WTC11 (cell line): ENCODE measurements at regions not wholly inside any gene's neighbourhood (a gene's known extent, or its start where the extent isn't known, plus 50 kb on each side); places are given as distances from the start of the nearest gene placed in this dataset.
"Not testable (repeated sequence)": the region's sequence is repeated elsewhere in the genome, so short reads cannot be mapped to it uniquely, and the experiment has no call there.

Experiments used
- CREB1 ChIP-seq: sonication (generic); formaldehyde crosslinking; IDR thresholded peaks from 2 replicates; pipeline ENCODE4 v1.8.0; 2023; ENCODE audit warnings: mild to moderate bottlenecking, missing genetic modification reagents
- NFATC4 ChIP-seq: fragments of 250-450 bp; sonication (Bioruptor Pico); IDR thresholded peaks from 2 replicates; pipeline ENCODE4 v1.9.0; 2021; ENCODE audit warnings: mild to moderate bottlenecking
- TCF7 ChIP-seq: sonication (generic); formaldehyde crosslinking; IDR thresholded peaks from 2 replicates; pipeline ENCODE4 v1.8.0; 2022; ENCODE audit warnings: mild to moderate bottlenecking, low read depth, missing genetic modification reagents, moderate library complexity
- TF ChIP-seq, protein P1 (sequence below): sonication (generic); formaldehyde crosslinking; conservative IDR thresholded peaks from 2 replicates; pipeline ENCODE4 v1.8.1; 2022; ENCODE audit warnings: mild to moderate bottlenecking, missing genetic modification reagents
- TF ChIP-seq, protein P2 (sequence below): sonication (generic); formaldehyde crosslinking; IDR thresholded peaks from 2 replicates; pipeline ENCODE4 v1.8.1; 2023; ENCODE audit warnings: mild to moderate bottlenecking, missing genetic modification reagents, moderate library complexity
- TF ChIP-seq, protein P3 (sequence below): fragments of 200-600 bp; IDR thresholded peaks from 2 replicates; pipeline ENCODE4 v1.8.0; 2022; ENCODE audit warnings: antibody characterized with exemption

DNA sequence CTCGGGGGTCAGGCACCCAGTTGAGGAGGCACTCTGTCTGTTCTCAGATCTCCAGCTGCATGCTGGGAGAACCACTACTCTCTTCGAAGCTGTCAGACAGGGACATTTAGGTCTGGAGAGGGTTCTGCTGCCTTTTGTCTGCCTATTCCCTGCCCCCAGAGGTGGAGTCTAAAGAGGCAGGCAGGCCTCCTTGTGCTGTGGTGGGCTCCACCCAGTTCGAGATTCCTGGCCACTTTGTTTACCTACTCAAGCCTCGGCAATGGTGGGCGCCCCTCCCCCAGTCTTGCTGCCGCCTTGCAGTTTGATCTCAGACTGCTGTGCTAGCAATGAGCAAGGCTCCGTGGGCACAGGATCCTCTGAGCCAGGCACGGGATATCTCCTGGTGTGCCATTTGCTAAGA, 171.1 kb upstream of the C1GALT1 start:
- TF ChIP-seq, protein P1, sequence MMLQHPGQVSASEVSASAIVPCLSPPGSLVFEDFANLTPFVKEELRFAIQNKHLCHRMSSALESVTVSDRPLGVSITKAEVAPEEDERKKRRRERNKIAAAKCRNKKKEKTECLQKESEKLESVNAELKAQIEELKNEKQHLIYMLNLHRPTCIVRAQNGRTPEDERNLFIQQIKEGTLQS (CRISPR knock-in tag) = not testable (repeated sequence)
- not testable (repeated sequence) for TF ChIP-seq NFATC4 (CRISPR knock-in tag); CREB1; TCF7 (CRISPR knock-in tag)
- TF ChIP-seq, protein P2, sequence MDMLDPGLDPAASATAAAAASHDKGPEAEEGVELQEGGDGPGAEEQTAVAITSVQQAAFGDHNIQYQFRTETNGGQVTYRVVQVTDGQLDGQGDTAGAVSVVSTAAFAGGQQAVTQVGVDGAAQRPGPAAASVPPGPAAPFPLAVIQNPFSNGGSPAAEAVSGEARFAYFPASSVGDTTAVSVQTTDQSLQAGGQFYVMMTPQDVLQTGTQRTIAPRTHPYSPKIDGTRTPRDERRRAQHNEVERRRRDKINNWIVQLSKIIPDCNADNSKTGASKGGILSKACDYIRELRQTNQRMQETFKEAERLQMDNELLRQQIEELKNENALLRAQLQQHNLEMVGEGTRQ (CRISPR knock-in tag) = not testable (repeated sequence)
- TF ChIP-seq, protein P3, sequence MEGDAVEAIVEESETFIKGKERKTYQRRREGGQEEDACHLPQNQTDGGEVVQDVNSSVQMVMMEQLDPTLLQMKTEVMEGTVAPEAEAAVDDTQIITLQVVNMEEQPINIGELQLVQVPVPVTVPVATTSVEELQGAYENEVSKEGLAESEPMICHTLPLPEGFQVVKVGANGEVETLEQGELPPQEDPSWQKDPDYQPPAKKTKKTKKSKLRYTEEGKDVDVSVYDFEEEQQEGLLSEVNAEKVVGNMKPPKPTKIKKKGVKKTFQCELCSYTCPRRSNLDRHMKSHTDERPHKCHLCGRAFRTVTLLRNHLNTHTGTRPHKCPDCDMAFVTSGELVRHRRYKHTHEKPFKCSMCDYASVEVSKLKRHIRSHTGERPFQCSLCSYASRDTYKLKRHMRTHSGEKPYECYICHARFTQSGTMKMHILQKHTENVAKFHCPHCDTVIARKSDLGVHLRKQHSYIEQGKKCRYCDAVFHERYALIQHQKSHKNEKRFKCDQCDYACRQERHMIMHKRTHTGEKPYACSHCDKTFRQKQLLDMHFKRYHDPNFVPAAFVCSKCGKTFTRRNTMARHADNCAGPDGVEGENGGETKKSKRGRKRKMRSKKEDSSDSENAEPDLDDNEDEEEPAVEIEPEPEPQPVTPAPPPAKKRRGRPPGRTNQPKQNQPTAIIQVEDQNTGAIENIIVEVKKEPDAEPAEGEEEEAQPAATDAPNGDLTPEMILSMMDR = not testable (repeated sequence)
